Mesendoderm (in vitro differentiated cells): ENCODE measurements at regions not wholly inside any gene's neighbourhood (a gene's known extent, or its start where the extent isn't known, plus 50 kb on each side); places are given as distances from the start of the nearest gene placed in this dataset.

Experiments
- DNase-seq: peaks from one replicate; pipeline ENCODE4 v3.0.0; 2013
- H2AK5ac ChIP-seq: 2 replicates; pipeline ENCODE4 v1.6.1; 2013; ENCODE audit warnings: low read length, inconsistent platforms
- H2BK120ac ChIP-seq: 2 replicates; pipeline ENCODE4 v1.6.1; 2013; ENCODE audit warnings: low read depth, mild to moderate bottlenecking, low read length, moderate library complexity, mixed read lengths
- H2BK15ac ChIP-seq: replicated peaks from 2 replicates; pipeline ENCODE4 v1.6.1; 2013; ENCODE audit warnings: low read depth, mild to moderate bottlenecking, moderate library complexity
- H2BK5ac ChIP-seq: 2 replicates; pipeline ENCODE4 v1.6.1; 2013; ENCODE audit warnings: low read length, inconsistent platforms
- H3K18ac ChIP-seq: 2 replicates; pipeline ENCODE4 v1.6.1; 2013; ENCODE audit warnings: mild to moderate bottlenecking, low read length, mixed read lengths
- H3K23ac ChIP-seq: one replicate; pipeline ENCODE4 v1.6.1; 2013; ENCODE audit warnings: low read length
- H3K27ac ChIP-seq: 2 replicates; pipeline ENCODE4 v1.5.1; 2013; ENCODE audit warnings: low read depth, mild to moderate bottlenecking, inconsistent platforms, low read length, moderate library complexity
- H3K27me3 ChIP-seq: 2 replicates; pipeline ENCODE4 v1.6.1; 2013; ENCODE audit warnings: low read length, control low read depth, mild to moderate bottlenecking, inconsistent platforms; ENCODE audit not compliant: insufficient read depth, poor library complexity
- H3K36me3 ChIP-seq: 2 replicates; pipeline ENCODE4 v1.6.1; 2013; ENCODE audit warnings: low read length, inconsistent platforms; ENCODE audit not compliant: control insufficient read depth, insufficient read depth
- H3K4ac ChIP-seq: one replicate; pipeline ENCODE4 v1.6.1; 2013; ENCODE audit warnings: low read depth, mild to moderate bottlenecking, low read length, moderate library complexity
- H3K4me1 ChIP-seq: 2 replicates; pipeline ENCODE4 v1.6.1; 2013; ENCODE audit warnings: low read depth, low read length, inconsistent platforms; ENCODE audit not compliant: control insufficient read depth
- H3K4me2 ChIP-seq: 2 replicates; pipeline ENCODE4 v1.6.1; 2013; ENCODE audit warnings: low read length
- H3K4me3 ChIP-seq: 2 replicates; pipeline ENCODE4 v1.5.1; 2013; ENCODE audit warnings: mild to moderate bottlenecking, low read length
- H3K56ac ChIP-seq: one replicate; pipeline ENCODE4 v1.6.1; 2013; ENCODE audit warnings: low read length
- H3K79me1 ChIP-seq: 2 replicates; pipeline ENCODE4 v1.6.1; 2013; ENCODE audit warnings: low read length, inconsistent platforms
- H3K79me2 ChIP-seq: 2 replicates; pipeline ENCODE4 v1.6.1; 2013; ENCODE audit warnings: mild to moderate bottlenecking, low read length; ENCODE audit not compliant: control insufficient read depth, insufficient read depth
- H3K9ac ChIP-seq: 2 replicates; pipeline ENCODE4 v1.6.1; 2013; ENCODE audit warnings: low read length, inconsistent platforms
- H4K5ac ChIP-seq: one replicate; pipeline ENCODE4 v1.6.1; 2013; ENCODE audit warnings: low read length
- H4K8ac ChIP-seq: one replicate; pipeline ENCODE4 v1.6.1; 2013; ENCODE audit warnings: low read depth, mild to moderate bottlenecking, control low read depth, low read length, moderate library complexity
- WGBS: extraction: QIAGEN DNeasy Blood & Tissue Kit; methylation state at CpG from one replicate; pipeline ENCODE4 v1.1.7; 2013; ENCODE audit warnings: low lambda C conversion rate, missing lambda C conversion rate; ENCODE audit not compliant: insufficient coverage; ENCODE audit errors: extremely low coverage; 5-methylcytosine and 5-hydroxymethylcytosine counted together

DNA sequence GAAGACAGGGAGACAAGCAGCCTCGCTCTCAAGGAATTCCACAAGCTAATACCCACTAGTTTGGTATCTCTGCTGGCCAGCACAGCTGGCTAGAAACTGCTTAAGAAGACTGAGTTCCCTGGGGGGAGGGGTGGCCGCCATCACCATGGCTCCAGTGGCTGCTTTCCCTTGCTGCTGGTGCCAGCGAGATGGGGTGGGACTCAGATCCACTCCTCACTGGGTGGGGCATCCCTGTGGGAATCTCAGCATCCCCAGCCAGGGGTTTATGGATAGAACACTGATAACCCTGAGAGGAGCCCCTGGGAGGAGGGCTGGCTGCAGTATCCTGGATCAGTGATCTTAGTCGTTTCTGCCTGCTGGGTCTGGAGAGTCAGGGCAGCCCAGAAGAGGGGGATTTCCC, 170.6 kb upstream of the MDGA2 start:
- Histone ChIP-seq H3K27me3 (no peaks in the 10 kb centered on the region), H3K79me1 (no peaks in the 10 kb centered on the region), H3K36me3 (no peaks in the 10 kb centered on the region), H3K23ac (no peak overlapping the region), H2BK5ac (no peak overlapping the region), H3K27ac (no peak overlapping the region), H3K9ac (no peak overlapping the region), H2BK120ac (no peak overlapping the region), H3K56ac (no peak overlapping the region), H3K4me2 (no peak overlapping the region), H3K4me3 (no peak overlapping the region), H3K79me2 (no peaks in the 10 kb centered on the region), H2AK5ac (no peak overlapping the region), H4K5ac (no peak overlapping the region), H3K4ac (no peak overlapping the region), H3K4me1 (no peaks in the 10 kb centered on the region), H4K8ac (no peak overlapping the region), H3K18ac (no peak overlapping the region), H2BK15ac (no peak overlapping the region)
- peak; percentile 41 for DNase-seq
- no CpG with 5 or more reads among the region's 4 CpGs for WGBS

DNA sequence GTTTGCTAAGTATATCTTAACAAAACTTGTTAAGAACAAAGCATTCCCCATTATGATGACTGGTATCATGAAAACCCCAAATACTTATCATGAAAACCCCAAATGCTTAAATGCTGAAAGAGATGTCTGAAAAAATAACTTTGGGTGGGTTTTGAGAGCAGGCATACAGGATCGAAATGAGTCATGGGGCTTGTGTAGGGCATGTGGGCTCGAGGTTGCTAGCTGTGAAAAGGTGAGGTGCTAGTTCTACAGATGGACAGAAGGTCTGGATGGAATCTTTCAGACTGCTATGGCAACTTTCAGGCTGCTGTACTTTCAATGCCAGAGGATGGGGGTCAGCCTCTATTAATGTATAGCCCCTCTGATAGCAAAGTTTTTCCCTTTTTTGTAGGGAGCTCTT, 167.8 kb upstream of the MDGA2 start:
- Histone ChIP-seq H2BK15ac (no peak overlapping the region), H3K79me2 (no peaks in the 10 kb centered on the region), H2BK5ac (no peak overlapping the region), H2BK120ac (no peak overlapping the region), H3K4me2 (no peak overlapping the region), H3K79me1 (no peaks in the 10 kb centered on the region), H4K8ac (no peak overlapping the region), H3K36me3 (no peaks in the 10 kb centered on the region), H3K23ac (no peak overlapping the region), H3K18ac (no peak overlapping the region), H3K9ac (no peak overlapping the region), H3K27me3 (no peaks in the 10 kb centered on the region), H3K4me1 (no peaks in the 10 kb centered on the region), H3K4me3 (no peak overlapping the region), H4K5ac (no peak overlapping the region), H2AK5ac (no peak overlapping the region), H3K56ac (no peak overlapping the region), H3K4ac (no peak overlapping the region), H3K27ac (no peak overlapping the region)
- DNase-seq, result no peak
- WGBS, result no CpG with 5 or more reads among the region's 2 CpGs

DNA sequence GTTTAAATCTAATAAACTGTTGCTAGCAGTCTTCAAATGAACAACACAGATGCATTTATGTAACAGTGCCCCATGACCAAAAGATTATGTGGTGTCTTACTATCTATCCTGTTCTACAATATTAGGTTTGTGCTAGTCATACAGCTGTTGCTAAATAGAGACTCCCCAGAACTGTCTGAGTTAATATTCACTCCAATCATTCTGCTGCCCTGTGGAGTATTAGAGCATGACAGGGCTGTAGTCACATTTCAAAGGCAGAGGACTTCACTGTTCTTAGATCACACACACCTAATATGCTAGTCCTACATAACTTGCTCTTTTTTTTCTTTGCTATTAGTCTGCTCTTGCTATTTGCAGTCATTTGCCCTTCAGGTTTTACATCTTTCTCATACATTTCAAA, 157.6 kb upstream of the MDGA2 start:
- no peak for DNase-seq
- no peak overlapping the region for H3K9ac ChIP-seq

DNA sequence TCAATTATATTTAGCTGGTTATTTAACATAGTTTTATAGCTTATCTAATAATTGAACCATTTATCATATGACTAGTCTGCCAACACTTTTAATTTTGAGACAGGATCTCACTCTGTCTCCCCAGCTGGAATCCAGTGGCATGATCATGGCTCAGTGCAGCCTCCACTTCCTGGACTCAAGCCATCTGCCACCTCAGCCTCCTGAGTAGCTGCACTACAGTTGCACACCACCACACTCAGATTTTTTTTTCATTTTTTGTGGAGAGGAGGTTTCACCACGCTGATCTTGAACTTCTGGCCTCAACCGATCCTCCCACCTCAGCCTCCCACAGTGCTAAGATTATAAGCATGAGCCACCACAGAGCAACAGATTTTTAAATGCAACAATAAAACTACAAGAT, 151.4 kb upstream of the MDGA2 start:
- Histone ChIP-seq H3K79me2 (no peaks in the 10 kb centered on the region), H3K27ac (no peak overlapping the region), H3K4me3 (no peak overlapping the region), H4K5ac (no peak overlapping the region), H2BK15ac (no peak overlapping the region), H3K9ac (no peak overlapping the region), H2BK5ac (no peak overlapping the region), H3K56ac (no peak overlapping the region), H3K18ac (no peak overlapping the region), H3K36me3 (no peaks in the 10 kb centered on the region), H3K23ac (no peak overlapping the region), H4K8ac (no peak overlapping the region), H3K4ac (no peak overlapping the region), H2AK5ac (no peak overlapping the region), H2BK120ac (no peak overlapping the region), H3K79me1 (no peaks in the 10 kb centered on the region), H3K27me3 (no peaks in the 10 kb centered on the region), H3K4me2 (no peak overlapping the region), H3K4me1 (no peaks in the 10 kb centered on the region)
- DNase-seq, result no peak
- no CpG with 5 or more reads among the region's 2 CpGs for WGBS

More for the DNA sequence above, 157.6 kb upstream of the MDGA2 start:
- no peak overlapping the region for H4K8ac ChIP-seq
- H3K18ac ChIP-seq, result no peak overlapping the region
- H3K4me3 ChIP-seq, result no peak overlapping the region
- no peaks in the 10 kb centered on the region for H3K4me1 ChIP-seq
- H3K27me3 ChIP-seq, result no peaks in the 10 kb centered on the region
- no peak overlapping the region for H3K56ac ChIP-seq
- no peak overlapping the region for H3K27ac ChIP-seq
- no peak overlapping the region for H2BK15ac ChIP-seq
- H3K4ac ChIP-seq, result no peak overlapping the region
- H3K79me2 ChIP-seq, result no peaks in the 10 kb centered on the region
- H3K23ac ChIP-seq, result no peak overlapping the region
- H3K4me2 ChIP-seq, result no peak overlapping the region
- no peak overlapping the region for H2BK5ac ChIP-seq
- H3K79me1 ChIP-seq, result no peaks in the 10 kb centered on the region
- no peak overlapping the region for H4K5ac ChIP-seq
- no peaks in the 10 kb centered on the region for H3K36me3 ChIP-seq
- H2BK120ac ChIP-seq, result no peak overlapping the region
- H2AK5ac ChIP-seq, result no peak overlapping the region

DNA sequence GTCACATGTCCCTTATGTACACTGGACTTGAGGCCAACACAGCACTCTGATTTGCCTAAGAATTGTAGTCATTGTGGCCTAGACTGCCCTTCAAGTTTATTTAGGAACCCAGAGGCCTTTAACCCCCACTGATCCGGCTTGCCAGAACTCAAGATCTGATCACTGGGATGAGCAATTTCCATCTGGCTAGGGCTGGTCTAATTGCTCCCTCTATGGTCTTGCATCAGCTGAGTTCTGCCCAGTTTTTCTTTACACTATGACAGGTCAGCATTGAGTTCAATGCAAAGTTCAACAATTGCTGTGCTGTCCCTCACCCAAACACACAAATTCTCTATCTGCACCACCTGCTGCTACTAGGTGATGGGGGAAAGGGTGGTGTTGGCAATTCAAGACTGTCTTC, 146.9 kb upstream of the MDGA2 start:
- H3K36me3 ChIP-seq, result no peaks in the 10 kb centered on the region
- no peak overlapping the region for H3K4ac ChIP-seq
- H3K23ac ChIP-seq, result no peak overlapping the region
- no peak overlapping the region for H3K56ac ChIP-seq
- WGBS, result no CpG with 5 or more reads among the region's 1 CpG
- no peak overlapping the region for H3K9ac ChIP-seq
- no peak overlapping the region for H2BK15ac ChIP-seq
- no peak for DNase-seq
- H3K79me2 ChIP-seq, result no peaks in the 10 kb centered on the region
- H2BK120ac ChIP-seq, result no peak overlapping the region
- H3K4me2 ChIP-seq, result no peak overlapping the region
- no peaks in the 10 kb centered on the region for H3K4me1 ChIP-seq
- no peak overlapping the region for H4K8ac ChIP-seq
- H3K27me3 ChIP-seq, result no peaks in the 10 kb centered on the region
- H2BK5ac ChIP-seq, result no peak overlapping the region
- no peak overlapping the region for H3K4me3 ChIP-seq
- no peak overlapping the region for H3K18ac ChIP-seq
- no peak overlapping the region for H4K5ac ChIP-seq
- H3K27ac ChIP-seq, result no peak overlapping the region
- no peak overlapping the region for H2AK5ac ChIP-seq
- H3K79me1 ChIP-seq, result no peaks in the 10 kb centered on the region

DNA sequence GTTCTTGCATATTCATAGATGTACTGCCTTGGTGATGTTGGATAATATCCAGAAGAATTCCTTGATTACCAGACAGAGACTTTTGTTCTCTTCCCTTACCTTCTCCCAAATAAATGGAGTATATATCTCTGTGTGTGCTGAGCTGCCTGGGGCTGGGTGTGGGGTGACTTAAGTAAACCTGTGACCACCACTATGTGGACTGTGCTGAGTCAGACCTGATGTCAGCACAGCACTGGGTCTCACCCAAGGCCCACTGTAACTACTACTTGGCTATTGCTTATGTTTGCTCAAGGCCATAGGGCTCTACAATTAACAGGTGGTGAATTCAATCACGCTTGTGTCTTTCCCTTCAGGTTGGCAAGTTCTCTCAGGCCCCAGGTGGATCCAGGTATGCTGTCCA, 145.7 kb upstream of the MDGA2 start:
- H3K4ac ChIP-seq, result no peak overlapping the region
- no peak overlapping the region for H2BK5ac ChIP-seq
- no peak overlapping the region for H3K56ac ChIP-seq
- no peak overlapping the region for H3K9ac ChIP-seq
- no peak overlapping the region for H2BK120ac ChIP-seq
- no peaks in the 10 kb centered on the region for H3K79me1 ChIP-seq
- no peaks in the 10 kb centered on the region for H3K79me2 ChIP-seq
- WGBS, result no CpG with 5 or more reads among the region's 1 CpG
- H4K5ac ChIP-seq, result no peak overlapping the region
- H3K18ac ChIP-seq, result no peak overlapping the region
- no peak overlapping the region for H3K23ac ChIP-seq
- no peak overlapping the region for H3K27ac ChIP-seq
- H3K4me3 ChIP-seq, result no peak overlapping the region
- no peak for DNase-seq
- no peak overlapping the region for H3K4me2 ChIP-seq
- no peak overlapping the region for H2AK5ac ChIP-seq
- H3K36me3 ChIP-seq, result no peaks in the 10 kb centered on the region
- H3K4me1 ChIP-seq, result no peaks in the 10 kb centered on the region
- H2BK15ac ChIP-seq, result no peak overlapping the region
- H4K8ac ChIP-seq, result no peak overlapping the region
- no peaks in the 10 kb centered on the region for H3K27me3 ChIP-seq
